Large intestine (tissue), 3 donors: ENCODE measurements at regions not wholly inside any gene's neighbourhood (a gene's known extent, or its start where the extent isn't known, plus 50 kb on each side); places are given as distances from the start of the nearest gene placed in this dataset.
A peak's percentile ranks its signal among the peaks of the same experiment; 100 is the strongest.

ENCODE experiments used
- DNase-seq, 2 donors: peaks; one replicate each; pipeline versions ENCODE4 v3.0.0 to v3.0.0-alpha.2; 2013
- H3K27ac ChIP-seq: one replicate; pipeline ENCODE4 v1.5.1; 2013; ENCODE audit warnings: low read length
- H3K27me3 ChIP-seq: 2 replicates; pipeline ENCODE4 v1.6.1; 2013; ENCODE audit warnings: low read length; ENCODE audit not compliant: control insufficient read depth, insufficient read depth
- H3K36me3 ChIP-seq: 2 replicates; pipeline ENCODE4 v1.6.1; 2013; ENCODE audit warnings: low read length; ENCODE audit not compliant: control insufficient read depth, insufficient read depth
- H3K4me1 ChIP-seq: one replicate; pipeline ENCODE4 v1.6.1; 2013; ENCODE audit warnings: low read length; ENCODE audit not compliant: control insufficient read depth, insufficient read depth
- H3K4me3 ChIP-seq: one replicate; pipeline ENCODE4 v1.5.1; 2013; ENCODE audit warnings: low read length
- H3K9me3 ChIP-seq: one replicate; pipeline ENCODE4 v1.6.1; 2013; ENCODE audit warnings: mild to moderate bottlenecking, low read depth, low read length, moderate library complexity; ENCODE audit not compliant: control insufficient read depth
- WGBS: methylation state at CpG from one replicate; pipeline ENCODE4 v1.1.5; 2013; ENCODE audit warnings: low lambda C conversion rate; ENCODE audit not compliant: insufficient coverage; 5-methylcytosine and 5-hydroxymethylcytosine counted together

DNA sequence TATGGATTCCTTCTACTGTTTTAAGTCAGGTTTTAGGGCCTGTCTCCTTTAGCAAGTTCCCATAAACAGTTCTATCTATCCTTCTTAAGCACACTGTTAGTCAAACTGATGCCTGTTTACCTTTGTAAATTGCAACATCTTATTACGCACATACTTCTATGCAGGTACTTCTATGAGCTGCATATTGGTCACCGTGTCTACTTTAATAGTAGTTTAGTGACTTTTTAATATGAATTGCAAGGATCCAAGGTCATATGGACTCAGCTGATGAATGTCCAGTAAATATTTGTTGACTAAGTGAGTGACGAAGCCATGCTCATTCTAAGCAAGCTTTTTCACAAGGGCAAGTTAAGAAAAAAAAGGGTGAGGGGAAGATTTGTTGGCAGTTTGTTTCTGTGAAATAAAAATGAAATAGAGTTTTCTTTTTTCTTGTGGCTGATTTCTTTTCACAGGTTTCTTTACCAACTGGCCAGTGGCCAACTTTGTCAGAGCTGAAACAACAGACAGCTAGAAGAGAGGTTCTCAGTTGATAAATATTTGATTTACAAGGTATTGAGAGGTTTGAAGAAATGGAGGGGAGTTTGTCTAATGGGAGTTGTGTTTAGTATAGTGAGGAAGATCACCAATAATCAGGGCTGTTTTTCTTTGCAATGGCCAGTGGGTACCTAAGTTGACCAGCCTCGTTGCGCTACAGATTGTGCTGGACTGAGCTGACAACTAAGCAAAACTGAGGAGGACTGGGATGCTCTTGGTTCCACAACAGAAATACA lies 141.1 kb downstream of the SLC15A5 start:
- DNase-seq = no peak
- Histone ChIP-seq H3K4me3 (no peak overlapping the region), H3K4me1 (no peaks in the 10 kb centered on the region), H3K27ac (no peak overlapping the region), H3K9me3 (peaks cover 7% of the 10 kb centered on the region), H3K36me3 (no peaks in the 10 kb centered on the region), H3K27me3 (no peaks in the 10 kb centered on the region)
- WGBS = 67% methylated on average over 1 of the region's 5 CpGs

DNA sequence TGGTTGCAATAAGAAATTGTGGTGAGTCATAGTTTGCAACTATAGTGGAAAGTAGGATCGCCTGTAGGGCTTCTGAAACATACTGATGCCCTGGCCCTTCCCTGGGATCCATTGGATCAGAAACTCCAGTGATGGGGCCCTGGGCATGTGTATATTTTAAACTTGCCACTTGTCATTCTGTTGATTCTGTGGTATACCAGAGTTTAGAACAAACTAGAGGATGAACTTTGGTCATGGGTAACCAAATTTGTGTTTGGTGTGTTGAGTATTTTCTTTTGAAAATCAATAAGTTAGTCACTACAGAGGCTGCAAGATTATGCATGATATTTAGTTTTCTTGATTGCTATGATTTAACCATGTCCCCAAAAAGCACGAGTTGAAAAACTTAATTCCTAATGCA lies 142.2 kb downstream of the SLC15A5 start:
- H3K27me3 ChIP-seq = no peaks in the 10 kb centered on the region
- no peak for DNase-seq
- H3K4me1 ChIP-seq = no peaks in the 10 kb centered on the region
- 83% methylated on average over 1 of the region's 2 CpGs for WGBS
- H3K9me3 ChIP-seq = peaks cover 10% of the 10 kb centered on the region
- no peak overlapping the region for H3K4me3 ChIP-seq
- H3K27ac ChIP-seq = no peak overlapping the region
- no peaks in the 10 kb centered on the region for H3K36me3 ChIP-seq

DNA sequence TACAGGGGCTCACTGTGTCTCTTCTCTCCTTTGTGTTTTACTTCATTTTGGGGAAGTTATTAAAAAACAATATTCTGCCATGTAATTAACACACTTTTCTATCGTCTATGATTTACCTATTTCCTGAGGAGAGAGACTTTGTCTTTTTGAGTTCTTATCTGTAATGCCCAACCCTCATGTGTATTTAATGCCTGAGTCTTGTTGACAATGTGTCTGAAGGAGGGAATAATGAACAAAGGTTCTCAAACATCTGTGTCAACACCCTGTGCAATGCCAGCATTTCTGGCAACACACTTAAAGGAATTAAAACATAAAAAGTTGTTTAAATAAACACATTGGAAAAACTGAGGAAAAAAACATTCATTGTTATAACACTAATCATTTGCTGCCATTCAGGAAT lies 147.1 kb downstream of the SLC15A5 start:
- peak; percentile 12 to 50 for DNase-seq
- H3K36me3 ChIP-seq = no peaks in the 10 kb centered on the region
- no peaks in the 10 kb centered on the region for H3K4me1 ChIP-seq
- no peak overlapping the region for H3K27ac ChIP-seq
- H3K4me3 ChIP-seq = no peak overlapping the region
- no CpG with 5 or more reads among the region's 1 CpG for WGBS
- no peaks in the 10 kb centered on the region for H3K27me3 ChIP-seq
- H3K9me3 ChIP-seq = peaks cover 10% of the 10 kb centered on the region

DNA sequence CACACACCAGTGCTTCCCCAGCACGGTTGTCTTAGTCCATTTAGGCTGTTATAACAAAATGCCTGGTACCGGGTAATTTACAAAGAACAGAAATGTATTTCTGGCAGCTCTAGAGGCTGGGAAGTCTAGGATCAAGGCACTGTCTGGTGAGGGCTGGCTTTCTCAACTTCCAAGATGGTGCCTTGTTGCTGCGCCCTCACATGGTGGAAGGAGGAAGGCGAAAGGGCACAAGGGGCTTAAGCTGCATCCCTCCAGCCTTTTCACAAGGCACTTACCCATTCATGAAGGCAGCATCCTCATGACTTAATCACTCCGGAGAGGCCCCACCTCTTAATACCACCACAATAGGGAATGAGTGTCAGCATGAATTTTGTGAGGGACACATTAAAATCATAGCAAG lies 155.5 kb downstream of the SLC15A5 start:
- no peak for DNase-seq
- H3K27me3 ChIP-seq = no peaks in the 10 kb centered on the region
- H3K9me3 ChIP-seq = no peaks in the 10 kb centered on the region
- peaks cover 7% of the 10 kb centered on the region for H3K4me1 ChIP-seq
- no CpG with 5 or more reads among the region's 5 CpGs for WGBS
- H3K4me3 ChIP-seq = no peak overlapping the region
- no peaks in the 10 kb centered on the region for H3K36me3 ChIP-seq
- H3K27ac ChIP-seq = no peak overlapping the region

DNA sequence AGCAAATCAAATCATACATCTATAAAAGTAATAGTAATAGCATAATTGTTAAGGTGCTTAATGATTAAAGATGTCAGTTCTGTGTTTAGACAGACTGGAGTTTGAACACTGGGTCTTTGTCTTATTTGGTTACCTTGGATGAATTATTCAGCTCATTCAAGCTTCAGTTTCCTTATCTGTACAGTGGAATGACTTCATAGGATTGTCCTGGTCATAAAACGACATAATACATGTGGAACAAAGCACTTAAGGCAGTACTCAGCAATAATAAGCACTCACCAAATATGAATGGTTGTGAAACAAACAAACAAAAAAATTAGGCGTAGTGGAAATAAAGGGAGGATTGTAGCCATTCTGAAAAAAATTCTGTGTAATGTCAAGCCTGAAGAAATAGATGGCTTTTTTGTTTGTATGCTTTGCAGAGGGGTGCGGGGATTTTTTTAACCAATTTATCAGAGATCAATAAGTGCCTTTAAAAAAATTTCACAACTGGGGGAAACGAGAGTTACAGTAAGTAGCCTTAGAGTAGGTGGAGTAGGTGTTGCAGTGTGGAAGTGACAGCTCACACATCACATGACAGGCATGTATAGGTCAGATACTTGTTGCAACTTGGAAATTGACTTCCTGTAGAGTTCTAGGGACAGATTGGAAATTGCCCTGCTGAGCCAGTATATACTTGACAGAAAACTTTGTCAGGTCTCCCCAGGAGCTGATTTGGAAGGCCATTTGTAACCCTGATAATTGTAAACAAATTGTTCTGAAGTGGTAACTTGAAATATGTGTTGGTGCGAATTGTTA lies 157.7 kb downstream of the SLC15A5 start:
- Histone ChIP-seq H3K27ac (peak overlapping the region; percentile 60), H3K4me1 (peaks cover 7% of the 10 kb centered on the region), H3K4me3 (no peak overlapping the region), H3K27me3 (no peaks in the 10 kb centered on the region), H3K36me3 (no peaks in the 10 kb centered on the region), H3K9me3 (no peaks in the 10 kb centered on the region)
- 100% methylated on average over 1 of the region's 5 CpGs for WGBS
- peak; percentile 40 to 83 for DNase-seq

DNA sequence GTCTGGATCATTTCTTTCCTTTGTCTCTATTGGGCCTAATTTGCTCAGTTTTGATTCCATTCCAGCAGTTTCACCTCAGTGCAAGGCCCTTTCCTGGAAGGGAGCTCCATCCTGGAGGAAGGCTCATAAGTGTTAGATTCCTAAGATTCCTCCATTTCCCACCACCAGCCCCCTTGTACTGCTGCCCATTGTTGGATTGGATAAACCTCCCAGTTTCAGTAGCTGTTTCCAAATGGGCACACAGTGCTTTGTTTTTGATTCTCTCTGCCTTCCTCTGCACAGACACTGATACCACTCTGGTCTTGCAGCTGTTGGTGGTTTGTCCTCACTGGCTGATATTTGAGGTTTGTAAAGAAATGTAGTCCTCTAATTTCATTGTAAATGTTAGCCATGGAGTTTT lies 158.9 kb downstream of the SLC15A5 start:
- peaks cover 7% of the 10 kb centered on the region for H3K4me1 ChIP-seq
- no peak overlapping the region for H3K27ac ChIP-seq
- H3K4me3 ChIP-seq = no peak overlapping the region
- DNase-seq = no peak
- no peaks in the 10 kb centered on the region for H3K27me3 ChIP-seq
- H3K36me3 ChIP-seq = no peaks in the 10 kb centered on the region
- no peaks in the 10 kb centered on the region for H3K9me3 ChIP-seq

DNA sequence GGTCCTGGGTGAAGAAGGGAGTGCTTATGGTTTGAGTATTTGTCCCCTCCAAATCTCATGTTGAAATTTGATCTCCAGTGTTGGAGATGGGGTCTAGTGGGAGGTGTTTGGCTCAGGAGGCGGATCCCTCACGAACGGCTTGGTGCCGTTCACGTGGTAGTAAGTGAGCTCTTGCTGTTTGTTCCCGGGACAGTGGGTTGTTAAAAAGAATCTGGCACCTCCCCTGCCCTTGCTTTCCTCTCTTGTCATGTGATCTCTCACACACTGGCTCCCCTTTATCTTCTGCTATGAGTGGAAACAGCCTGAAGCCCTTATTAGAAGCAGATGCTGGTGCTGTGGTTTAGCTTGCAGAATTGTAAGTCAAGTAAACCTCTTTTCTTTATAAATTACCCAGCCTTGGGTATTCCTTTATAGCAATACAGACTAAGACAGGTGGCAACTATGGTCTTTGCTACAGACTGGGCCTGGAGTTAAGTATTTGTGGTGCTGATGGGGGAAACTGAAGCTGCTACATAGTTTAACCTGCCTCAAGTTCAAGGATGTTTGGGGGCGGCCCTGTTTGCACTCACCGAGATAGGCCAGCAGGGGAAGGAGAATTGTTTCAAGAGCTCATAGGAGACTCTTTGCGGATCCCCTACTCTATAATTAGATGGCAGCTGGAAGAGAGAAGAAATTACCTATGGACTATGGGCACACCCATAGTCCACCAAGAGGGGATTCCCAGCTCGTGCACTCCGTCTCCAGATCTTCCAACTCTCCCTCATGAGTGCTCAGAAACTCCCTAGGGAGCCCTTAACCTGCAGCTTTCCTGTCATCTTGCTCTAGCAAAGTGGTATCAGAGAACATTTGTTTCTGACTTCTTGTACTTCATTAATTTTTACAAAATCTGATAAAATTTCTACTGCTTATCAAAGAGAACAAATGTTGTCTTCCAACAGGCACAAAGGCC lies 164.6 kb downstream of the SLC15A5 start:
- DNase-seq = no peak
- WGBS = 80% methylated on average over 1 of the region's 11 CpGs
- H3K4me1 ChIP-seq = no peaks in the 10 kb centered on the region
- H3K27ac ChIP-seq = no peak overlapping the region
- no peak overlapping the region for H3K4me3 ChIP-seq
- H3K27me3 ChIP-seq = no peaks in the 10 kb centered on the region
- H3K9me3 ChIP-seq = no peaks in the 10 kb centered on the region
- H3K36me3 ChIP-seq = no peaks in the 10 kb centered on the region

DNA sequence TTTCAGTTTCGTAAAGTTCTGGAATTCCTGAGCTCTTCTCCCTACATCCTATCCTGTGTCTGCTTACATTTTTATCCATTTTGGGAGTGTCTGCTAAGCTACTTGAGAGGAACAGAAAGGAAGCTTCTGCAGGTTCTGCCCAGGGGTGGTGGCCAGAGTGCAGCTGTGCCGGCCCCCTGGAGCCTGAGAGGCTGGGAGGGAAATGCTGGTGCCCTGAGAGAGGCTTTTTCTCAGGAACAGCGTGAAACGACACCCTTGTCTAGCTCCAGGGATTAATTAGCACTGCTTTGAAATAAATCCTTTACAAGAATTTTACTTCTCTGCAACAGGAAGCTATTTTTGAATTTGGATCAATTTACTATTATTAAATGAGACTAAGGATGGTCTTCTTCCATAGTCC lies 165.4 kb downstream of the SLC15A5 start:
- WGBS = 100% methylated on average over 1 of the region's 4 CpGs
- Histone ChIP-seq H3K36me3 (no peaks in the 10 kb centered on the region), H3K4me1 (no peaks in the 10 kb centered on the region), H3K27ac (no peak overlapping the region), H3K9me3 (no peaks in the 10 kb centered on the region), H3K4me3 (no peak overlapping the region), H3K27me3 (no peaks in the 10 kb centered on the region)
- DNase-seq = no peak

DNA sequence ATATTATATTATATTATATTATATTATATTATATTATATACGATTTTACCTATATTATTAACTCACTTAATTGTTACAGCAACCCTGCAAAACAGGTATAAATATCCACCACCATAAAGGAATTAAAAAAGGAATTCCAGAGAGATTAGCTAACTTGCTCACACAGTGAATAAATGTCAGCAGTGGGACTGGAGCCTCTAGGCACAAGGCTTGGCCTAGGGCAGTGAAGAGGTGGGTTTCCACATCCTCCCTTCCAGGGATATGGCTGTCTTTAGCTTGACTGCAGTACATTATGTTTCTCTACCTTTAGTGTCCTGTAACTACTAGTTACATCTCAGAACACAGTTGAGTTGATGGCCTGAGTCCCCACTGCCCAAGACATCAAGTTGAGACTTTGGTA lies 166.9 kb downstream of the SLC15A5 start:
- WGBS = 100% methylated on average over 1 of the region's 1 CpG
- H3K36me3 ChIP-seq = no peaks in the 10 kb centered on the region

DNA sequence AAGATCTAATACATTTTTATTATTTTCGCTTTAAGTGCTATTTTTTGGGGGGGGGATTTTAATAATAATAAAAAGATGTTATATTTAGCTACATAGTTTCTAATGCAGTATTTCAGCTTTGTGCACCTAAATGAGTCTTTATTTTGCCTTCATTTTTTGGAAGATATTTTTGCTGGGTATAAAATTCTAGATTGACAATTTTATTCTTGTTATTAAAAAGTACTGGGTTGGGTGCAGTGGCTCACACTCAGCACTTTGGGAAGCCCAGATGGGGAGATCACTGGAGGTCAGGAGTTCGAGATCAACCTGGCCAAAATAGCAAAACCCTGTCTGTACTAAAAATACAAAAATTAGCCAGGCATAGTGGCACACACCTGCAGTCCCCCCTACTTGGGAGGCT lies 173.6 kb downstream of the SLC15A5 start:
- Histone ChIP-seq H3K4me3 (no peak overlapping the region), H3K9me3 (peaks cover 13% of the 10 kb centered on the region), H3K27ac (no peak overlapping the region), H3K27me3 (no peaks in the 10 kb centered on the region), H3K36me3 (no peaks in the 10 kb centered on the region), H3K4me1 (no peaks in the 10 kb centered on the region)
- DNase-seq = no peak
- 100% methylated on average over 1 of the region's 2 CpGs for WGBS

More for the DNA sequence above, 166.9 kb downstream of the SLC15A5 start:
- H3K4me3 ChIP-seq = no peak overlapping the region
- H3K27me3 ChIP-seq = no peaks in the 10 kb centered on the region
- DNase-seq = no peak
- no peaks in the 10 kb centered on the region for H3K4me1 ChIP-seq
- no peak overlapping the region for H3K27ac ChIP-seq
- H3K9me3 ChIP-seq = no peaks in the 10 kb centered on the region
